ENCODE measurements at regions not wholly inside any gene's neighbourhood (a gene's known extent, or its start where the extent isn't known, plus 50 kb on each side); places are given as distances from the start of the nearest gene placed in this dataset.
"Not testable (repeated sequence)": the region's sequence is repeated elsewhere in the genome, so short reads cannot be mapped to it uniquely, and the experiment has no call there.

GRCh38 chr16:88206516-88206915, 176.2 kb upstream of the ZNF469 start:
- TF ChIP-seq POLR2A, EP300 (IDR thresholded peaks at IDR 0.05): not testable (repeated sequence)
